OCI-LY7 (cell line): ENCODE measurements at regions not wholly inside any gene's neighbourhood (a gene's known extent, or its start where the extent isn't known, plus 50 kb on each side); places are given as distances from the start of the nearest gene placed in this dataset.

Experiments used
- EZH2phosphoT487 ChIP-seq: fragments of 200-600 bp; sonication (generic); IDR thresholded peaks from 2 replicates; pipeline ENCODE4 v1.6.1; 2018; ENCODE audit warnings: low read depth, borderline replicate concordance, mild to moderate bottlenecking, mixed run types, antibody characterized with exemption, low read length, moderate library complexity, mixed read lengths
- TF ChIP-seq, protein P1 (sequence below): fragments of 200-600 bp; sonication (generic); conservative IDR thresholded peaks from 2 replicates; pipeline ENCODE4 v1.5.1; 2014; ENCODE audit warnings: mild to moderate bottlenecking, antibody characterized with exemption, low read length, moderate library complexity, mixed read lengths

DNA sequence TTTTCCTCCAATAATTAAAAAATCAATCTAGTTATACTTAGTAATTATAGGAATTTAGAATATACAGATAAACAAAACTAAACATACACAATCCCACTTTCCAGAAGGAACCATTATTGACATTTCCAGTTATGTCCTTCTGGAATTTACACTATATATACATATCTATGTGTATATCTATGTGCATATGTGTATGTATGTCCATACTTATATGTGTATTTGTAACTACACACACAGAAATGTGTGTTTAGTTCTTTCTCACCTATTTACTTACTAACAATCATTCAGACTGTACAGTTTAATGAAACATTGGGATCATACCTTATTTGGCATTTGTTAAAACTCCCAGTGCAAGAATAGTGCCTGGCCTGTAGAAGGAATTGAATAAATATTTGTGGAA lies 126.4 kb downstream of the FHIP1A start:
- TF ChIP-seq, protein P1, sequence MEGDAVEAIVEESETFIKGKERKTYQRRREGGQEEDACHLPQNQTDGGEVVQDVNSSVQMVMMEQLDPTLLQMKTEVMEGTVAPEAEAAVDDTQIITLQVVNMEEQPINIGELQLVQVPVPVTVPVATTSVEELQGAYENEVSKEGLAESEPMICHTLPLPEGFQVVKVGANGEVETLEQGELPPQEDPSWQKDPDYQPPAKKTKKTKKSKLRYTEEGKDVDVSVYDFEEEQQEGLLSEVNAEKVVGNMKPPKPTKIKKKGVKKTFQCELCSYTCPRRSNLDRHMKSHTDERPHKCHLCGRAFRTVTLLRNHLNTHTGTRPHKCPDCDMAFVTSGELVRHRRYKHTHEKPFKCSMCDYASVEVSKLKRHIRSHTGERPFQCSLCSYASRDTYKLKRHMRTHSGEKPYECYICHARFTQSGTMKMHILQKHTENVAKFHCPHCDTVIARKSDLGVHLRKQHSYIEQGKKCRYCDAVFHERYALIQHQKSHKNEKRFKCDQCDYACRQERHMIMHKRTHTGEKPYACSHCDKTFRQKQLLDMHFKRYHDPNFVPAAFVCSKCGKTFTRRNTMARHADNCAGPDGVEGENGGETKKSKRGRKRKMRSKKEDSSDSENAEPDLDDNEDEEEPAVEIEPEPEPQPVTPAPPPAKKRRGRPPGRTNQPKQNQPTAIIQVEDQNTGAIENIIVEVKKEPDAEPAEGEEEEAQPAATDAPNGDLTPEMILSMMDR = no peak
- TF ChIP-seq EZH2phosphoT487 = no peak
